Body of pancreas (tissue), 4 donors: ENCODE measurements at regions not wholly inside any gene's neighbourhood (a gene's known extent, or its start where the extent isn't known, plus 50 kb on each side); places are given as distances from the start of the nearest gene placed in this dataset.

Source experiments
- POLR2A ChIP-seq, 3 donors: fragments of 450-650 bp; IDR thresholded peaks; one replicate each; pipeline ENCODE4 v1.6.1; 2016; ENCODE audit warnings: antibody characterized with exemption in 3 of 3, mild to moderate bottlenecking in 2 of 3
- TF ChIP-seq, protein P1 (sequence below), 7 experiments: fragments of 450-650 bp in 4 of 7; fragments of 200-600 bp in 3 of 7; sonication (generic) in 3 of 7; IDR thresholded peaks; one replicate each; pipeline ENCODE4 v1.5.1; 2016 to 2019; ENCODE audit warnings: antibody characterized with exemption in 7 of 7

DNA sequence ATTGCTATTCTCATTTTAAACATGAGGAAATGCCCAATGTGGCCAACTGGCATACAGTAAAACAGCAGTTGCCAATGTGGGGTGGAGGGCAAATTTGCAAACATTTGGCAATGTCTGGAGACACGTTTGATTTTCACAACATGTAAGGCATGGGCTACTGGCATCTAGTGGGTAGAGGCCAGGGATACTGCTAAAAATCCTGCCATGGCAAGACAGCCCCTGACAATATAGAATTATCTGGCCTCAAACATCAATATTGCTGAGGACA lies 168.6 kb downstream of the KCNE4 start:
- TF ChIP-seq, protein P1, sequence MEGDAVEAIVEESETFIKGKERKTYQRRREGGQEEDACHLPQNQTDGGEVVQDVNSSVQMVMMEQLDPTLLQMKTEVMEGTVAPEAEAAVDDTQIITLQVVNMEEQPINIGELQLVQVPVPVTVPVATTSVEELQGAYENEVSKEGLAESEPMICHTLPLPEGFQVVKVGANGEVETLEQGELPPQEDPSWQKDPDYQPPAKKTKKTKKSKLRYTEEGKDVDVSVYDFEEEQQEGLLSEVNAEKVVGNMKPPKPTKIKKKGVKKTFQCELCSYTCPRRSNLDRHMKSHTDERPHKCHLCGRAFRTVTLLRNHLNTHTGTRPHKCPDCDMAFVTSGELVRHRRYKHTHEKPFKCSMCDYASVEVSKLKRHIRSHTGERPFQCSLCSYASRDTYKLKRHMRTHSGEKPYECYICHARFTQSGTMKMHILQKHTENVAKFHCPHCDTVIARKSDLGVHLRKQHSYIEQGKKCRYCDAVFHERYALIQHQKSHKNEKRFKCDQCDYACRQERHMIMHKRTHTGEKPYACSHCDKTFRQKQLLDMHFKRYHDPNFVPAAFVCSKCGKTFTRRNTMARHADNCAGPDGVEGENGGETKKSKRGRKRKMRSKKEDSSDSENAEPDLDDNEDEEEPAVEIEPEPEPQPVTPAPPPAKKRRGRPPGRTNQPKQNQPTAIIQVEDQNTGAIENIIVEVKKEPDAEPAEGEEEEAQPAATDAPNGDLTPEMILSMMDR (IDR thresholded peaks at IDR 0.05), result no peak
- TF ChIP-seq POLR2A (IDR thresholded peaks at IDR 0.05), result no peak
